ENCODE measurements at regions not wholly inside any gene's neighbourhood (a gene's known extent, or its start where the extent isn't known, plus 50 kb on each side); places are given as distances from the start of the nearest gene placed in this dataset.

GRCh38 chr3:170811515-170811914 is 58.5 kb downstream of the RPL22L1 start:
- no peak for TF ChIP-seq CTCF (conservative IDR thresholded peaks at IDR 0.05; ENCODE audit: low read length)
- TF ChIP-seq EZH2phosphoT487 (IDR thresholded peaks at IDR 0.05; ENCODE audit: borderline replicate concordance, low read depth, low read length): no peak

Measured in OCI-LY7 (cell line).